ENCODE measurements at regions not wholly inside any gene's neighbourhood (a gene's known extent, or its start where the extent isn't known, plus 50 kb on each side); places are given as distances from the start of the nearest gene placed in this dataset.

GRCh38 chr10:129393812-129394211 lies 73.2 kb upstream of the MGMT start:
- no peak for TF ChIP-seq CTCF (conservative IDR thresholded peaks at IDR 0.05; ENCODE audit: low read depth, low read length)
- H3K4me3 ChIP-seq (ENCODE audit: low read depth, low read length), result no peak overlapping the region
- DNase-seq (ENCODE audit: low read depth), result no peak

GRCh38 chr10:129394518-129395328 lies 72.3 kb upstream of the MGMT start:
- no peak for DNase-seq (ENCODE audit: low read depth)
- TF ChIP-seq CTCF (conservative IDR thresholded peaks at IDR 0.05; ENCODE audit: low read depth, low read length), result no peak

GRCh38 chr10:129396021-129396722 lies 70.9 kb upstream of the MGMT start:
- no peak for DNase-seq (ENCODE audit: low read depth)
- no peak overlapping the region for H3K4me3 ChIP-seq (ENCODE audit: low read depth, low read length)
- TF ChIP-seq CTCF (conservative IDR thresholded peaks at IDR 0.05; ENCODE audit: low read depth, low read length), result no peak

More at GRCh38 chr10:129394518-129395328, 72.3 kb upstream of the MGMT start:
- H3K4me3 ChIP-seq (ENCODE audit: low read depth, low read length), result no peak overlapping the region

- TF ChIP-seq CTCF (conservative IDR thresholded peaks at IDR 0.05; ENCODE audit: low read depth, low read length), result no peak
- DNase-seq (ENCODE audit: low read depth), result no peak
Measured at GRCh38 chr10:129397198-129397974, 69.7 kb upstream of the MGMT start.

GRCh38 chr10:129398711-129399141 lies 68.3 kb upstream of the MGMT start:
- no peak for DNase-seq (ENCODE audit: low read depth)
- TF ChIP-seq CTCF (conservative IDR thresholded peaks at IDR 0.05; ENCODE audit: low read depth, low read length), result no peak
- no peak overlapping the region for H3K4me3 ChIP-seq (ENCODE audit: low read depth, low read length)

More at GRCh38 chr10:129397198-129397974, 69.7 kb upstream of the MGMT start:
- H3K4me3 ChIP-seq (ENCODE audit: low read depth, low read length), result no peak overlapping the region

- DNase-seq (ENCODE audit: low read depth), result no peak
- no peak for TF ChIP-seq CTCF (conservative IDR thresholded peaks at IDR 0.05; ENCODE audit: low read depth, low read length)
- no peak overlapping the region for H3K4me3 ChIP-seq (ENCODE audit: low read depth, low read length)
Measured at GRCh38 chr10:129400426-129400825, 66.6 kb upstream of the MGMT start.
